ENCODE measurements at regions not wholly inside any gene's neighbourhood (a gene's known extent, or its start where the extent isn't known, plus 50 kb on each side); places are given as distances from the start of the nearest gene placed in this dataset.
"Not testable (repeated sequence)": the region's sequence is repeated elsewhere in the genome, so short reads cannot be mapped to it uniquely, and the experiment has no call there.

GRCh38 chr10:70967591-70968587, 79.5 kb upstream of the PCBD1 start:
- no peak for DNase-seq

DNA sequence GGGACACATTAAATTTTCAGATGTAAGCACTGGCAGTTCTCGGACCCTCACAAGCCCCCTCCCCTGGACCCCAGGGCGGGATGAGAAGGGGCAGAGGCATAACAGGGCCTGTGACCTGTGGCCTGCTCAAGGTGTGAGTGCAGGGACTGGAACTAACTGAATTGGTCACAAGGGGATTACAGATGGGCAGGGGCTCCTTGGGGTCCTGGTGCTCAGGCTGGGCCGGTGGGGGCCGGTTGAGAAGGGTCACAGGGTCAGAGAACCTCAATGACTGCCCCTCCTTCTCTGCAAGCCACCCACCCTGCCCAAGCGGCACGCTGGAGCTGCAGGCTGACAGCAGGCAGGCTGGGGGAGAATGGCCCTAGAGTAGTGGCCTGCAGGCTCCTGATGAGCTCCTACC, 80.8 kb upstream of the PCBD1 start:
- DNase-seq = no peak

DNA sequence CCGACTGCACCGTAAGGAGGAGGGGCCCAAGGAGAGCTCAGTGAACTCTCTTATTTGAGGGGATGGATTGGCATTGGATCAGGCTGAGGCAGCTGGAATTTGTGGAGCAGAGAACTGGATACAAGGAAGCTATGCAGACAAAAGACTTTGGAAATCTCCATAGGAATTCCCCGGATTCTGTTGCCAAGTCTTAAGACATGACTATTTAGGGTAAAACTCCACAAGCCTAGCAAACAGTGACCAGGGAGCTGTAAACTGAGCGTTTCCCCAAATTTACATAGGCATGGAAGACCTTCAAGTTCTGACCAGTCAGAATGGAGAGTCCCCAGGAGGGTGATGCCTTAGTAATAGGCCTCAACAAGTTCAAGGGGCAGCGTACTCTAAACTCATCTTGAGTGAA, 82.5 kb upstream of the PCBD1 start:
- DNase-seq = no peak

GRCh38 chr10:70973275-70973674, 84.9 kb upstream of the PCBD1 start:
- DNase-seq = no peak

DNA sequence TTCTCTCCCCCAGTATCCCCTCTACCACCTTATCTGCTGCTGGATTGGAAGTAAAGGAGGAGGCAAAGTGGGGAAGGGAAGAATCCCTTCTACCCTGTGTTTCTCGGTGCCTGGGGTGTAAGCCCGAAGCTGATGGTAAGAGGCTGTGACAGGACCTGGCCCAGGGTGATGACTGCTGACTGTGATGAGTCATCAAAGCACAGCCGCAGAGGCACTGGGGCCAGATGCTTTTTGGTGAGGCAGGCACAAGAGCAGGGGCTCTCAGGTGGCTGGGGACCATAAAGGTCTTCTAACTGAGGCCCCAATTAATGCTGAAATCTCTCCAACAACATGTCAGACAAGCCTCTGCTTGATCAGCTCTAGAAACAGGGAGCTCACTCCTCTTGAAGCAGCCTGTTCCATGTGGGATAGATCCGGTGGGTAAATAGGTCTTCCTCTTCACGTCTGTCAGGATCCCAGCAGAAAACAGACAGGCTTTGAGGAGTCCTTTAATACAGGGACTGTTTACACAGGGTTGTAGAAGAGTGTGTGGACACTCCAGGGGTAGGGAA, 86.1 kb upstream of the PCBD1 start:
- DNase-seq = no peak

DNA sequence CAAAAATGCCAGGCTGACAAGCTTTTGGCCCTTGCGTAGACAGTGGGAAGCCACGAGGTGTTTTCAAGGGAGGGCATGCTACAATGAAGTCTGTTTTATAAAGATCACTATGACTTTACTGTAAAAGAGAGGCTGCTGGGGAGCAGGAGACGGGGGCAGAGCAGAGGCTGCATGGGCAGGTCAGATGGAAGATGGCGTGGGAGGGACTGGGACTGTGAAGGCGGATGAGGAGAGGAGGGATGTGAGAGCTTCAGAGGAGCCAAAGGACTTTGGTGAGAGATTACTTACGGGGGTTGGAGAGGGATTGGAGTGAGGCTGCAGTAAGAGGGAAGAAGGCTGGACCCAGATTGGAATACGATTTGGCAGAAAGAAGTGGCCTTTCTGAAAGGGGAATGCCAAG, 86.6 kb upstream of the PCBD1 start:
- no peak for DNase-seq

GRCh38 chr10:70976063-70976695, 87.8 kb upstream of the PCBD1 start:
- DNase-seq = no peak

DNA sequence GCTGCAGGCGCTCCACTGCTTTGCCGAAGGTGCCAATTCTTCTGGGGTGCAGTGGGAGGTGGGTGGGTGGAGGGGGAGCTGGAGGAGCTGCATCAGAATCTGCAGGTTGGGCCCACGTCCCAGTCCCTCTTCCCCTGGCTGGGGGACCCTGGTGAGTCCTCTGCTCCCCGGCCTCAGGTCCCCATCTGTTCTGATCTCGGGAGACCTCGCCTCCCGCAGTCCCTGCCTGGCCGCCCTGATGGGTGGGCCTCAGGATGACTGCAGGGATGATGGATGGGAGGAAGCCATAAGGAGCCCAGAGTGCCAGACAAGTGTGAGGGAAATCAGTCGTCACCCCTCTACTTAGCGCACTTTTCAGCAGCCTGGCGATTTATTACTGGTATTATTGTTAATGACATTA, 89.3 kb upstream of the PCBD1 start:
- no peak for DNase-seq

DNA sequence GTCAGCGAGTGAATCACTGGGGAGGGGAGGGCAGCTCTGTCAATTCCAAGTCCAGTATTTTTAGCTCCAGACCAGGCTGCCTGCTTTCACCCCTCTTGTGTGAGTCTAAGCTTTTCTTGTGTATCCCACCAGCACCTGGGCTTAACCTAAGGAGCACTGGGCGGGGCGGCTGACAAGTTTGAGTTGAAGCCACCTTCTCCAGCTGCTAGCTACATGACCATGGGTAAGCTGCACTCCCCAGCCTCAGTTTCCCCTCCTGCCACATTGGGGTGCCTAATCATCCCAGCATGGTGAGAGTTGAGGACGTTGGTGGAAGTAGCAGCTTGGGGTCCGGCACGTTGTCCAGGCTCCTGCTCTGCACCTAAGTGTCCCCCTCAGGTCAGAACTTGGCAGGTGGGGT, 89.8 kb upstream of the PCBD1 start:
- DNase-seq = no peak

DNA sequence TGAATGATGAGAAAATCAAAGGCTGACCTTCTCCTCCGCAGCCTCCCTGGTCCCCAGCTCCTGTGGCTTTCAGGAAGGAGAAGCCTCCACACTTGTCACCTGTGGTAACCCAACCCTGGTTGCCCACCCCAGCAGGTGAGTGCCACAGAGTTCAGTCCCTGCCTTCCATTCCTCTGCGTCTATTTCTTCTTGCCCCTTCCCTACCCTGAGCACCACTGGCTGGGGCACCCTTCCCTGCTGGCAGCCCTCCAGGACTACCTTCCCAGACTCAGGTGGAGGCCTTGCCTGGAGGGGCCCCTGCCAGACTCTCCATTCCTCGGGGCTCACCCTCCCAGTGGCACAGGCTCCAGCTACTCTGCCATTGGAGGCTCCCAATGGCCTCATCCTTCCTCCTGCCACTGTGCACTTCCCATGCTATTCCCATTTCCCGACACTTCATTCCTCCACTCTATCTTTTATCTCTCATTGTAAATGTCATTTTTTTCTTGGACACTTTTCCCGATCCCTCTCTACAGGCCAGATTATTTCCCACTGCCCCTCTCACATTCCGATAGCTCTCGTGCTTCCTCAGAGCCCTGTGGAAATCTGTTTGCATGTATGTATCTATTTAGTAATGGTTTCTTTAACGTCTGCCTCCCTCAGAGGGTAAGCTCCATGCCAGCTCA, 90.6 kb upstream of the PCBD1 start:
- no peak for DNase-seq

- no peak for DNase-seq
Measured at GRCh38 chr10:70980687-70981086, 92.3 kb upstream of the PCBD1 start.

- no peak for DNase-seq
Measured at GRCh38 chr10:70981171-70981836, 92.9 kb upstream of the PCBD1 start.

- no peak for DNase-seq
Measured at GRCh38 chr10:70981936-70982335, 93.6 kb upstream of the PCBD1 start.

DNA sequence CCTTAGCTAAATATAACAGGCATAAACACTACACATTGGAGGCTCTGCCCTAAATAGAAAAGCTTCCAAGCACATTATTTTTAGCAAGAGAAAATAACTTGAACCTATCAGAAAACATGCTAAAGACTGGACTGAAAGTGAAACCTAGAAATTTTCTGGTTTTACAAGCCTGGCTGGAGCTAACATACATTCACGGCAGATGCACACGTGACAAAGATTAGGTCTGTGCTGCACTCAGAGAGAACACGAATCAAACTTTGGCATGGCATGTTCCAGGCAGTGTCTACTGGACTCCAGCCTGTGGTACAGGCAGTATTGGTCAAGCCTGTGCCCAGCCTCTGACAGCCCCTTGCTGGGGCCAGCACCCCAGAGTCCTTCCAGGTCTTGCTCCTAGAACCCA, 94.1 kb upstream of the PCBD1 start:
- DNase-seq = no peak

DNA sequence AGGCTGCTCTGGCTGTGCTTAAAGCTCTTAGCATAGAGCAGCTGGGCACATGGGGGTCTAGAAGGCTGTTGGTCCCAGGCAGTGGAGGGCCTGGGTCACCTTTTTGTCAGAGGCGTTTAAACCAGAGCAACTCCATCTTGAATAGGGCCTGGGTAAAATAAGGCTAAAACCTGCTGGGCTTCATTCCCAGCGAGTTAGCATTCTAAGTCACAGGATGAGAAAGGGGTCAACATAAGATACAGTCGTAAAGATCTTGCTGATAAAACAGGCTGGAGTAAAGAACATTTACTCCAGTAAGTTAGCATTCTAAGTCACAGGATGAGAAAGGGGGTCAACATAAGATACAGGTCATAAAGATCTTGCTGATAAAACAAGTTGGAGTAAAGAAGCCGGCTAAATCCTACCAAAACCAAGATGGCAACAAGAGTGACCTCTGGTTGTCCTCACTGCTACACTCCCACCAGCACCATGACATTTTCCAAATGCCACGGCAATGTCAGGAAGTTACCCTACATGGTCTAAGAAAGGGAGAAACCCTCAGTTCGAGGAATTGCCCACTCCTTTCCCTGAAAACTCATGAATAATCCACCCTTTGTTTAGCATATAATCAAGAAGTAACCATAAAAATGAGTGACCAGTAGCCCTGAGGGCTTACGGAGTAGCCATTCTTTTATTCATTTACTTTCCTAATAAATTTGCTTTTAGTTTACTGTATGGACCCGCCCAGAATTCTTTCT, 96.8 kb upstream of the PCBD1 start:
- DNase-seq = no peak

DNA sequence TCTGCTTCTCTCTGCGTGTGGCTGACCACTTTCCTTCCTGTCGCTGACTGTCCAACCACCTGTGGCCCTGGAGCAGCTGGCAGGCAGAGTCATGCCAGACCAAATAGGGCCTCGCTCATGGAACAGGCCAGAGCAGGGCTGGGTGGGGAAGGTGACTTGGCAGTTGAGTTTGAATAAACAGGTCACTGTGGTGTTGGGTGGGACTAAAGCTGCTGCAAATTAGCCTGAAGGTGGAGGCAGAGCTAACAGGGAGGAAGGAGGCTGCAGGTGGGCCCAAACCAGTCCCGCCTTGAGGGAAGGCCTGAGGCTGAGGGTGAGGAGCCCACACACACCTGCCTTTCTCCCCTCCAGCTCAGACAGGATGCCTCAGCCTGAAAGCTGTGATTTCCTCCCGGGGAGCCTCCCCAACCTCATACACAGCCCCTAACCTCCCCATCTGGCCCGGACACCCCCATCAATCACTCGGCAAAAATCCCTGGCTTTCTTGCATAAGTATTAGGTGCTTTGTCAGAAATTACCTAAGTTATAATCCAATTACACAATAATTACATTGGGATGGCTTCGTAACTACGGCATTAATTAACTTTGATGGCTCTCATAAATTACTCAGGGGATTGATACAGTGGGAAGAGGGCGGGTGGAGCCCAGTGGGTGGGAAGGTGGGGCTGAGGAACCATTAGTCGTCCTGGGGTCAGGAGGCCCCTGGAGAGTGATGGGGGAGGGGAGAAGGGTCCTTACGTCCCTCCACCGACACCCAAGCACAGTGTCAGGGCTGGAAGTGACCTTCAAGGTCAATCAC, 97.7 kb upstream of the PCBD1 start:
- DNase-seq = no peak

DNA sequence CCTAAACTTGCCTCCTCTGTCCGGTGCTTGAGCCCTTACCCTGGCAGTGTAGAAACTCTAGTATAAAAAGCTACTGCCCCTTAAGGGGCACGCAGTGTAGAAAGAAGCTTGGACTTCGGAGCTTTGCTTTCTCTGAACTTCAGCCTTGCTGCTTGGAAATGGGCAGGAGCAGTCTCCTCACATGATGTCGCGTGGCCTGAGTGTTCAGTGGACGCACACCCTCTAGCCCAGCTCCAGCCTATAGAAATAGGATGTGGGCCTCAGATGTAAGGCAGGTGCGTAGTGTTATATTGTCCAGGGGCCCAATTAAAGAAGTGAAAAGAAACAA, 98.2 kb upstream of the PCBD1 start:
- no peak for DNase-seq

GRCh38 chr10:70987396-70988130, 99.2 kb upstream of the PCBD1 start:
- DNase-seq = no peak

DNA sequence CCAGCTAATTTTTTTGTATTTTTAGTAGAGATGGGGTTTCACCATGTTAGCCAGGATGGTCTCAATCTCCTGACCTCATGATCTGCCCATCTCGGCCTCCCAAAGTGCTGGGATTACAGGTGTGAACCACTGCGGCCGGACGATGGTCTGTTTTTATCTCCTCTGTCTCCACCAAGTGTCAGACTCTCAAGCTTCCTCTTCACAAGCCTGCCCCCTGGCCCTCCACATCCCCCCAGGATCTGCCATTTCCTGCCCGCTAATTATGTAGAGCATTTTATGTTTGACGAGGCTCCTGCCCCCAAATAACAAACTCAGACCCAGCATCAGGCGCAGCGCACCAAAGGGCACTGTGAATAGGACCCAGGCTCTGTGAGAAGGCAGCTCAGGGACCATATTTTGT, 101.8 kb upstream of the PCBD1 start:
- not testable (repeated sequence) for DNase-seq

DNA sequence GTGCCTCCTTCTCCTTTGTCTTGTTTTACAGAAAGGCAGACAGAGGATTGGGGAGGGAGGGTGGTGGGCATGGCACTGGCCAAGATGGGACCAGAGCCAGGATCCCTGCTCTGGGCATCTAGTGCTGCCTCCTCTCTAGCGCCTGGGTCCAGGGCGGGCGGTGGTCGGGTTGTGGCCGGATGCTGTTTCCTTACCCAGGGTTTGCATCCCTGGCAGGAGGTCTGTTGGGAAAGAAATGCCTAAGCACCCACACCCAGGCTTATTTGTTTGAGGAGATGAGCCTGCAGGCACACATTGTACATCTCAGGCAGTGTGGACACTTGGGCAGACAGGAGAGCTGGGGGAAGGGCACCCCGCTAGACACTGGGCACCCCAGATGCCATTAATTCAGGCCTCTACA, 102.3 kb upstream of the PCBD1 start:
- no peak for DNase-seq

All from GOT3 (cell line).